Pancreas (tissue), 10 donors: ENCODE measurements at regions not wholly inside any gene's neighbourhood (a gene's known extent, or its start where the extent isn't known, plus 50 kb on each side); places are given as distances from the start of the nearest gene placed in this dataset.

ENCODE experiments used
- ATAC-seq, 4 donors: fragments of 200-7000 bp; cut with Tn5 transposase; one replicate each; pipeline versions ENCODE4 v1.8.0 to v1.9.1; 2020; ENCODE audit warnings: mild to moderate bottlenecking in 4 of 4, moderate library complexity in 4 of 4
- DNase-seq, 6 donors: peaks; one replicate each; pipeline ENCODE4 v3.0.0-alpha.2; 2020
- FAIRE-seq: peaks from 2 replicates; lab custom pipeline; 2012; peaks lifted over from hg19 to GRCh38; lab: Jason Lieb, UNC
- H3K27ac ChIP-seq, 4 donors: fragments of 200-600 bp; sonication (generic); 1 replicate in 3 of 4; 2 replicates in 1 of 4; pipeline versions ENCODE4 v1.5.0 to v1.8.0; 2020
- H3K27me3 ChIP-seq, 4 donors: fragments of 200-600 bp; one replicate each; pipeline ENCODE4 v1.8.0; 2021
- H3K36me3 ChIP-seq, 3 donors: fragments of 200-600 bp; sonication (generic) in 1 of 3; one replicate each; pipeline versions ENCODE4 v1.5.0 to v1.8.0; 2020 to 2021
- H3K4me1 ChIP-seq, 3 donors: fragments of 200-600 bp; one replicate each; pipeline ENCODE4 v1.8.0; 2021
- H3K4me3 ChIP-seq, 4 donors: fragments of 200-600 bp; sonication (generic) in 2 of 4; one replicate each; pipeline versions ENCODE4 v1.5.0 to v1.8.0; 2020 to 2021
- H3K9me3 ChIP-seq, 4 donors: fragments of 200-600 bp; one replicate each; pipeline ENCODE4 v1.8.0; 2021
- WGBS, 2 donors: extraction: QIAGEN DNeasy Blood & Tissue Kit; methylation state at CpG; one replicate each; pipeline ENCODE4 v1.1.7; 2013; 5-methylcytosine and 5-hydroxymethylcytosine counted together
- intact Hi-C, 3 donors: fragments of 100-400 bp; cut with DNase I; formaldehyde crosslinking; loops; one replicate each; pipeline versions ENCODE4 v1.11.1 to v1.14.2; 2022
- TF ChIP-seq, protein P1 (sequence below), 4 donors: fragments of 200-600 bp; sonication (generic) in 3 of 4; IDR thresholded peaks; one replicate each; pipeline versions ENCODE4 v1.5.0 to v1.8.0; 2021; ENCODE audit warnings: antibody characterized with exemption in 4 of 4
- donor health status: healthy with polysubstance abuse.
- donor health status: DM: no; HTN: no; CAD: no; lungs with moderate emphysema.
- donor health status: DM: no; HTN: no; CAD: no.
- donor health status: control.
- donor health status: control.
- donor health status: Bipolar disorder and iron deficiency.
- donor health status: DM: yes; HTN: yes; CAD: no.
- donor health status: DM: no; HTN: no; CAD: no.
- donor health status: DM: no; HTN: no; CAD: no.
- donor health status: DM: yes; HTN: yes; CAD: no.

DNA sequence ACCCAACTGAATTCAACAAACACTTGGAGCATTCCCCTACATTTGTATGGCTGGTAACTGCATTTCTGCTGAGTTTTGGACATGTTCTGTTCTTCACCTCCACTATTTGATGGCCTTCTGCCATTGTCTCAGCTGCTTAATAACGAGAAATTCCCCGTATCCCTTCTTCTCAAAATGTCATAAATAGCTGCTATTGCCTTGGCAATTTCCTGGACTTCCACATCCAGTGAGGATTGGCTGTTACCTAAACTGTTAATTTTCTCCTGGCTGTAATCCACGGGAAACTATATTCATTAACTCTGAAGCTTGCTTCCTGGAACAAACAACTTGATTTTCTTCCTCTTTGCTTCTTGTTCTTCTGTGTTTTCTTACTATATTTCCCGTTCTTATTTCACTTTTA, 69.5 kb upstream of the TDRD3 start:
- peak in 1 of 6 donors; percentile 5 for DNase-seq
- H3K4me1 ChIP-seq: peaks cover 4 to 23% (median 12%) of the 10 kb centered on the region in 3 donors
- H3K27ac ChIP-seq: peak overlapping the region in 2 of 4 donors; percentile 56 to 66
- TF ChIP-seq, protein P1, sequence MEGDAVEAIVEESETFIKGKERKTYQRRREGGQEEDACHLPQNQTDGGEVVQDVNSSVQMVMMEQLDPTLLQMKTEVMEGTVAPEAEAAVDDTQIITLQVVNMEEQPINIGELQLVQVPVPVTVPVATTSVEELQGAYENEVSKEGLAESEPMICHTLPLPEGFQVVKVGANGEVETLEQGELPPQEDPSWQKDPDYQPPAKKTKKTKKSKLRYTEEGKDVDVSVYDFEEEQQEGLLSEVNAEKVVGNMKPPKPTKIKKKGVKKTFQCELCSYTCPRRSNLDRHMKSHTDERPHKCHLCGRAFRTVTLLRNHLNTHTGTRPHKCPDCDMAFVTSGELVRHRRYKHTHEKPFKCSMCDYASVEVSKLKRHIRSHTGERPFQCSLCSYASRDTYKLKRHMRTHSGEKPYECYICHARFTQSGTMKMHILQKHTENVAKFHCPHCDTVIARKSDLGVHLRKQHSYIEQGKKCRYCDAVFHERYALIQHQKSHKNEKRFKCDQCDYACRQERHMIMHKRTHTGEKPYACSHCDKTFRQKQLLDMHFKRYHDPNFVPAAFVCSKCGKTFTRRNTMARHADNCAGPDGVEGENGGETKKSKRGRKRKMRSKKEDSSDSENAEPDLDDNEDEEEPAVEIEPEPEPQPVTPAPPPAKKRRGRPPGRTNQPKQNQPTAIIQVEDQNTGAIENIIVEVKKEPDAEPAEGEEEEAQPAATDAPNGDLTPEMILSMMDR (IDR thresholded peaks at IDR 0.05): no peak
- H3K4me3 ChIP-seq: peak overlapping the region in 1 of 4 donors; percentile 0
- ATAC-seq: peak; percentile 73 to 84 (median 78)
- intact Hi-C loops: no loop called here
- no peaks in the 10 kb centered on the region for H3K27me3 ChIP-seq
- WGBS, 2 donors: 5 to 8% methylated on average over 4 of the region's 4 CpGs
- H3K9me3 ChIP-seq: no peaks in the 10 kb centered on the region
- no peak for FAIRE-seq
- H3K36me3 ChIP-seq: no peaks in the 10 kb centered on the region

DNA sequence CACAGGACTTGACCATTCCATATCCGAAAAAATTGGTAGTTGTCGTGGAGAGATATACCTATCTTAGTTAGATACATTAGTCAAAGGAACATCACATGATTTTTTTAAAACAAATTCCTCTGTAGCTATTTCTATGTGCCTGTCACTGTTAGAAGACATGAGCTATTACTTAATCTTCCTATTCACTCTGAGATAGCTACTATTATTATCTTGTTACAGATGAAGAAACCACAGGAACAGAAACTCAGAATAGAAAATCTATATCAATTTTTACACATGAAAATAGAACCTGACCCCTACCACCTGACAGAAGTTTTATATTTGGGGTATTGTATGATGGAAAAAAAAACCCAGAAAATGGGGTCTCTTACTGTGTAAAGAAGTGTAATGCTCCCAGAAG, 68.9 kb upstream of the TDRD3 start:
- TF ChIP-seq, protein P1 (IDR thresholded peaks at IDR 0.05): no peak
- DNase-seq: no peak
- no peaks in the 10 kb centered on the region for H3K27me3 ChIP-seq
- 5 to 8% methylated on average over 2 of the region's 2 CpGs for WGBS, 2 donors
- intact Hi-C loops: no loop called here
- no peaks in the 10 kb centered on the region for H3K9me3 ChIP-seq
- FAIRE-seq: no peak
- peaks cover 4 to 23% (median 12%) of the 10 kb centered on the region in 3 donors for H3K4me1 ChIP-seq
- H3K4me3 ChIP-seq: peak overlapping the region in 1 of 4 donors; percentile 0
- peak overlapping the region in 3 of 4 donors; percentile 8 to 66 (median 56) for H3K27ac ChIP-seq
- ATAC-seq: peak in 2 of 4 donors; percentile 25 to 28
- H3K36me3 ChIP-seq: no peaks in the 10 kb centered on the region

DNA sequence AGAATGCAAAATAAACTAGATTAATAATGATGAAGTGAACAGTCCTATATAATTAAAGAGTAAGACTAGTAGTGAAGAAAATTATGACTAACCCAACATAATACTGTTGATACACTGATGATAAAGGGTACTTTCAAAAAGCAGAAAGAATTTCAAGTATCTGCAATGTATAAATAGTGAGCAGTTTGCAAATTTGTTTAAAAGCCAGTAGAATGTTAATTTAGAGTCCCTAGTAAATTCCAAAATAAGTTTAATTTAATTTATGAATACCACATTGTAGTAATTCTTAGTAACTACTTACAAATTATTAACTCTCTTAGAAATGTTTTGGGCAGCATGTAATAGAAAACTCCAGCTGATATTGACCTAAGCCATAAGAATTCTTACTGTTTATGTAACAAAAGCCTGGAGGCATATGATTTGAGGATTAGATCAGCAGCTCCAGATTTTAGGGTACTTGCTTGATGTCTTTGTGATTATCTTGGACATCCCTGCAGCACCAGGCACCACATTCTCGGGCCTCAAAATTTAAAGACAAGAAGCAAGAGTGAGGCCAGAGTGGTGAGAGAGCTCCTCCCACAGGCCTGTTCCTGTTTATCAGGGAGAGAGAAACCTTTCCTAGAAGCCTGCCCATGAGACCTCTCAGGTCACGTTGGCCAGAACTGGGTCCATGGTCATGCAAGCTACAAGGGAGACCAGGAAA, 67.6 kb upstream of the TDRD3 start:
- 15 to 18% methylated on average over 2 of the region's 2 CpGs for WGBS, 2 donors
- Histone ChIP-seq H3K27me3 (no peaks in the 10 kb centered on the region), H3K9me3 (no peaks in the 10 kb centered on the region), H3K36me3 (no peaks in the 10 kb centered on the region), H3K4me1 (peaks cover 4 to 23% (median 12%) of the 10 kb centered on the region in 3 donors), H3K27ac (no peak overlapping the region), H3K4me3 (no peak overlapping the region)
- DNase-seq (peak in 4 of 6 donors; percentile 11 to 43 (median 33)), ATAC-seq (peak; percentile 59 to 90 (median 84)), FAIRE-seq (peak; percentile 23)
- TF ChIP-seq, protein P1 (IDR thresholded peaks at IDR 0.05): peak in 2 of 4 donors; percentile 23 to 27
- intact Hi-C loops: no loop called here

DNA sequence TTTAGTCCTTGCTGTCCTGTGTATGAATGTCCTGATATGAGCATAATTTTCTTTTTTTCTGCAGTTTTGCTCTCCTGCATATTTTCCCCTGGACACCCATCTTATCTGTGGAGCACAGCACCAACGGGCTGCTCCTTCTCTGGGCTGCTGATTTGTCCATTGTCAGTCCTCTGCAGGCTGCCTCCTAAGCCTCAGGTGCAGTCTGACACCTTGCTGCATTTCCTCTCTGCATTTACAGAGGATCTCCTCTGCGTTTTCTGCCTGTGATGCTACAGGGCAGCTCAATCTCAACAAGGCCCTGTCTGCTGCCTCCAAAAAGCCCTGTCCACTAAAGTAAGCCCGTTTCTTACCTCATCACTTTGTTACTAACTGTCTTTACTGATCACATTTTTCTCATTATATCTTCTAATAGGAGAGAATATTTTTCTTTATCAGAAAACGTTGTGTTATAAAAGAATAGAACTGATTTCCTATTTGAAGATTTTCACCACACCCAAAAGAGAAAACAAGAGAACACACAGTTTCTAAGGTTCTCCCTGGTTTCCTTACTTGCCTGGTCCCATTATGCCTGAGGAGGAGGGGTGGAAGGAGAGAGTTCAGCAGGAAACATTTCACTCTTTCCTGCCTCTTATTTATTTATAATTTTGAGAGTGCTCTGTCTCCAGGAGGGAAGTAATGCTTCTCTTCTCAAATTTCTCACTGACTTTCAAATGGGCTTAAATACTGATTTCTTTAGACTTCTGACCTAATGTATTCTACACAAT, 65.6 kb upstream of the TDRD3 start:
- Histone ChIP-seq H3K4me1 (peaks cover 4 to 23% (median 12%) of the 10 kb centered on the region in 3 donors), H3K4me3 (no peak overlapping the region), H3K27ac (no peak overlapping the region), H3K27me3 (no peaks in the 10 kb centered on the region), H3K36me3 (no peaks in the 10 kb centered on the region), H3K9me3 (no peaks in the 10 kb centered on the region)
- ATAC-seq: no peak
- no peak for DNase-seq
- FAIRE-seq: no peak
- intact Hi-C loops: loop anchor here in 1 of 3 donors (10.0 kb wide), 1 partner anchor 637 kb away; no protein-coding TSS in a partner anchor
- WGBS, 2 donors: 51 to 53% methylated on average over 4 of the region's 4 CpGs
- TF ChIP-seq, protein P1 (IDR thresholded peaks at IDR 0.05): no peak
